LNCaP clone FGC (cell line): ENCODE measurements at regions not wholly inside any gene's neighbourhood (a gene's known extent, or its start where the extent isn't known, plus 50 kb on each side); places are given as distances from the start of the nearest gene placed in this dataset.

Experiments
- DNase-seq: peaks from one replicate; pipeline ENCODE4 v3.0.0-alpha.2; 2011; ENCODE audit warnings: low read depth
- H3K4me3 ChIP-seq: 2 replicates; pipeline ENCODE4 v1.5.1; 2011; ENCODE audit warnings: mild to moderate bottlenecking, low read depth, low read length, control low read depth
- CTCF ChIP-seq: IDR thresholded peaks from 2 replicates; pipeline ENCODE4 v1.5.1; 2012; ENCODE audit warnings: mild to moderate bottlenecking; ENCODE audit not compliant: control insufficient read depth, insufficient read depth; ENCODE audit errors: extremely low read depth

DNA sequence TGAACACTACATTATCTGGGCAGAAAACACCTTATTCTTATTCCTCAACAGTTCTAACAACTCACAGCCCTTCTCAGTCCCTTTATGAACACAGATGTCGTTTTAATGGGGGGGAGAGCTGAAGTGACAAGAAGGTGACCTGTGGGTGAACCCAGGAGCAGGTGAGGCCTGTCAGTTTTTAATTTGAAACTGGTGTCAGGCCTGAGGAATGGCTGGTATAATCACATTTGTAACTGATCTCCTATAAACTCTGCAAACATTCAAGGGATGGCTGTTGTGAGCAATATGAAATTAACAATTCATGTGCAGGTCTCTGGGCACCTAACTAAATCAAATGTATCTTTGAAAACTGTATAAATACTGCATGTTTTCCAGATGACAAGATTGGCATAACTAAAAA, 362.1 kb upstream of the NR5A2 start:
- DNase-seq: no peak
- no peak for TF ChIP-seq CTCF
- H3K4me3 ChIP-seq: no peak overlapping the region

DNA sequence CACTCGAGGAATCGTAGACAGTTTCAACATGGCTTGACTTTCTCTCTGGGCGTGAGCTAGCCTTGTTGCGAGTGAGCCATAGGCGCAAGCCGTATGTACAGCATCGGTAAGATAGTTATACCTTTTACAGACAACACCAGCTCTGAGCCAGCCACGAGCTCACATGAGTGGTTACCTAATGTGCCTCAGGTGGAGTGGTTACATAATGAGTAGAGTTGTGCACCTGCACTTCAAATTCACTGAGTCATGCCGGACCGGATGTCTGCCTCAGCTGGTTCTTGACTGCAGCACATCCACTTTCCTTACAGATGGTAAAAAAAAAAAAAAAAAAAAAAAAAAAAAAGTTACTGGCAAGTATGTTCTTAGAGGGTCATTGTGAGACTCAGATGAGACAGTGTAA, 360.4 kb upstream of the NR5A2 start:
- no peak for TF ChIP-seq CTCF
- DNase-seq: no peak
- H3K4me3 ChIP-seq: no peak overlapping the region

- no peak overlapping the region for H3K4me3 ChIP-seq
- no peak for DNase-seq
- TF ChIP-seq CTCF: no peak
These were observed 357.6 kb upstream of the NR5A2 start for GRCh38 chr1:199669916-199670315.

DNA sequence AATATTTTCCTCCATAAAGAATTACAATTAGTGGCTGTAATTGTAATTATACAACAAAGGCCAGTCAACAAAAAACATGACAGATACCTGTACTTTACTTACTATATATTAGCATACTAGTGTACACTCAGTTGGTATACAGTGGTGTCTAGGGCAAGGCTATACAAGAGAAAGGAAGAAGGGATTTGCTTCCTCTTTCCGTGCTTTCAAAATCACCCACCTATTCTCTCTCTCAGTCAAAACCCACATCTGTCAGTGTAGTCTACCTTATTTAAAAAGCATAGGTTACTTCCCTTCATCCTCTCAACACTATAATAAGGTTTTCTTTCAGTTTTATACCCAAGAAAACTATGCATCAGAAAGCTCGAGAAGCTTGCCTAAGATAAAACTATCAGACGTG, 355.8 kb upstream of the NR5A2 start:
- TF ChIP-seq CTCF: no peak
- DNase-seq: no peak
- H3K4me3 ChIP-seq: no peak overlapping the region

DNA sequence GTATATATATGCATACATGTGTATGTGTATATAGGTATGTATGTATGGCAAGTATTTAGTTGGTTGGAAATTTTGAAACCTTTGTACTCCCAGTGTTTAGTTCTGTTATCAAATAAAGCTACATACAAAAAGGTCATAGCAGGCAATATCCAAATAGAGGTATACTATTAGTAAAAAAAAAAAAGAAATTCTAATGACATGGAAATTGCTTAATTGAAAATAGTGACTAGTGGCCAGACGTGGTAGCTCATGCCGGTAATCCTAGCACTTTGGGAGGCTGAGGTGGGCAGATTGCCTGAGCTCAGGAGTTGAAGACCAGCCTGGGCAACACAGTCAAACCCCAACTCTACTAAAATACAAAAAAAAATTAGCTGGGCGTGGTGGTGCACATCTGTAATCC, 351.6 kb upstream of the NR5A2 start:
- TF ChIP-seq CTCF: no peak
- H3K4me3 ChIP-seq: no peak overlapping the region
- no peak for DNase-seq

- no peak for DNase-seq
- TF ChIP-seq CTCF: no peak
- H3K4me3 ChIP-seq: no peak overlapping the region
These were observed 348.7 kb upstream of the NR5A2 start for GRCh38 chr1:199678771-199679170.

- TF ChIP-seq CTCF: no peak
- no peak for DNase-seq
- H3K4me3 ChIP-seq: no peak overlapping the region
These were observed 345.4 kb upstream of the NR5A2 start for GRCh38 chr1:199682081-199682480.
